ENCODE measurements at regions not wholly inside any gene's neighbourhood (a gene's known extent, or its start where the extent isn't known, plus 50 kb on each side); places are given as distances from the start of the nearest gene placed in this dataset.

DNA sequence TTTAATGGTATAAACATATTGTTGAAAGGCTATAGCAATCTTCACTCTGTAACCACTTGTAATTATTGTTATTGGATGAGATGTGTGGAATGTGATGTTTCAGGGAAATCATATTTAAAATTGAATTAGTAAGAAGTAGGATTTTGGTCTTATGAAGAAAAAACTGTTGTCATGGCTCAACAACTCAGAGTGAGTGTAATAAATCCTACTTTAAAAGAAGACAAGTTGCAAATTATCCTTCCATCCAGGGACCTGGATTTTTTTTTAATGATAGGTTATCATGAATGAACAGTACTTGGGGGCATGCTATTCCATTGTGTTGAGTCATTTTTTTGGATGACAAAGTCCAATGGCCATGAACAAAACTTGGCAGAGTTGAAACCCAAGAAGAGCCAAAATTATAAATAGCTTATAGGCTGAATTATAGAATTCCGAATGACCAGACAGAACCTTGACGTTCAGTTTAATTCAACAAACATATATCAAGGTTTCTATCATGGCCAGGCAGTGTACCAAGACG, 625.5 kb upstream of the ZNF717 start:
- no peak overlapping the region for H3K27ac ChIP-seq (ENCODE audit: extremely low read depth, low read depth, low read length)
- ChIA-PET CTCF (interaction anchor here (0.6 kb wide), 1 partner anchor 266 kb away, joined by 3 read pairs; no protein-coding TSS in a partner anchor), POLR2A (no interaction called here)
- H3K4me1 ChIP-seq (ENCODE audit: control insufficient read depth, insufficient read depth, low read length): no peaks in the 10 kb centered on the region
- no peaks in the 10 kb centered on the region for H3K9me3 ChIP-seq (ENCODE audit: control insufficient read depth, insufficient read depth, low read depth, low read length)
- TF ChIP-seq ZNF629 (tag by site-specific recombination; IDR thresholded peaks at IDR 0.05) (no peak), MEIS1 (CRISPR knock-in tag; IDR thresholded peaks at IDR 0.05; ENCODE audit: borderline replicate concordance) (no peak)
- no peak overlapping the region for H3K4me3 ChIP-seq (ENCODE audit: low read depth, low read length)
- H3K36me3 ChIP-seq (ENCODE audit: control insufficient read depth in 2 of 2, insufficient read depth in 1 of 2, low read length in 2 of 2): no peaks in the 10 kb centered on the region

GRCh38 chr3:76415384-76415783, 624.5 kb upstream of the ROBO2 start:
- no peaks in the 10 kb centered on the region for H3K4me1 ChIP-seq (ENCODE audit: control insufficient read depth, insufficient read depth, low read length)
- ChIA-PET CTCF (no interaction called here), POLR2A (no interaction called here)
- no peak overlapping the region for H3K27ac ChIP-seq (ENCODE audit: extremely low read depth, low read depth, low read length)
- H3K4me3 ChIP-seq (ENCODE audit: low read depth, low read length): no peak overlapping the region
- TF ChIP-seq ZNF530 (tag by site-specific recombination; IDR thresholded peaks at IDR 0.05; ENCODE audit: low read depth): no peak
- TF ChIP-seq ZNF561 (tag by site-specific recombination; IDR thresholded peaks at IDR 0.05; ENCODE audit: borderline replicate concordance): no peak
- TF ChIP-seq, protein P1, sequence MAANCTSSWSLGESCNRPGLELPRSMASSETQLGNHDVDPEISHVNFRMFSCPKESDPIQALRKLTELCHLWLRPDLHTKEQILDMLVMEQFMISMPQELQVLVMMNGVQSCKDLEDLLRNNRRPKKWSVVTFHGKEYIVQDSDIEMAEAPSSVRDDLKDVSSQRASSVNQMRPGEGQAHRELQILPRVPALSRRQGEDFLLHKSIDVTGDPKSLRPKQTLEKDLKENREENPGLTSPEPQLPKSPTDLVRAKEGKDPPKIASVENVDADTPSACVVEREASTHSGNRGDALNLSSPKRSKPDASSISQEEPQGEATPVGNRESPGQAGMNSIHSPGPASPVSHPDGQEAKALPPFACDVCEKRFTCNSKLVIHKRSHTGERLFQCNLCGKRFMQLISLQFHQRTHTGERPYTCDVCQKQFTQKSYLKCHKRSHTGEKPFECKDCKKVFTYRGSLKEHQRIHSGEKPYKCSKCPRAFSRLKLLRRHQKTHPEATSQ (tag by site-specific recombination; IDR thresholded peaks at IDR 0.05): no peak
- TF ChIP-seq GLIS1 (tag by site-specific recombination; IDR thresholded peaks at IDR 0.05): no peak
- TF ChIP-seq, protein P2, sequence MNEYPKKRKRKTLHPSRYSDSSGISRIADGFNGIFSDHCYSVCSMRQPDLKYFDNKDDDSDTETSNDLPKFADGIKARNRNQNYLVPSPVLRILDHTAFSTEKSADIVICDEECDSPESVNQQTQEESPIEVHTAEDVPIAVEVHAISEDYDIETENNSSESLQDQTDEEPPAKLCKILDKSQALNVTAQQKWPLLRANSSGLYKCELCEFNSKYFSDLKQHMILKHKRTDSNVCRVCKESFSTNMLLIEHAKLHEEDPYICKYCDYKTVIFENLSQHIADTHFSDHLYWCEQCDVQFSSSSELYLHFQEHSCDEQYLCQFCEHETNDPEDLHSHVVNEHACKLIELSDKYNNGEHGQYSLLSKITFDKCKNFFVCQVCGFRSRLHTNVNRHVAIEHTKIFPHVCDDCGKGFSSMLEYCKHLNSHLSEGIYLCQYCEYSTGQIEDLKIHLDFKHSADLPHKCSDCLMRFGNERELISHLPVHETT (tag by site-specific recombination; IDR thresholded peaks at IDR 0.05): no peak
- no peak for TF ChIP-seq YY1 (tag by site-specific recombination; IDR thresholded peaks at IDR 0.05)
- TF ChIP-seq ZNF473 (tag by site-specific recombination; IDR thresholded peaks at IDR 0.05): no peak
- no peak for TF ChIP-seq ZNF132 (tag by site-specific recombination; IDR thresholded peaks at IDR 0.05; ENCODE audit: borderline replicate concordance)
- TF ChIP-seq RBAK (tag by site-specific recombination; IDR thresholded peaks at IDR 0.05): no peak
- no peak for TF ChIP-seq ZNF266 (tag by site-specific recombination; IDR thresholded peaks at IDR 0.05; ENCODE audit: low read depth)
- TF ChIP-seq OSR2 (tag by site-specific recombination; IDR thresholded peaks at IDR 0.05): no peak
- TF ChIP-seq ZNF350 (tag by site-specific recombination; IDR thresholded peaks at IDR 0.05): no peak
- no peak for TF ChIP-seq PBX3 (CRISPR knock-in tag; IDR thresholded peaks at IDR 0.05)
- TF ChIP-seq ZNF416 (tag by site-specific recombination; IDR thresholded peaks at IDR 0.05): no peak
- H3K9me3 ChIP-seq (ENCODE audit: control insufficient read depth, insufficient read depth, low read depth, low read length): no peaks in the 10 kb centered on the region
- no peaks in the 10 kb centered on the region for H3K36me3 ChIP-seq (ENCODE audit: control insufficient read depth in 2 of 2, insufficient read depth in 1 of 2, low read length in 2 of 2)

GRCh38 chr3:76429581-76430177, 610.2 kb upstream of the ROBO2 start:
- ChIA-PET CTCF (no interaction called here), POLR2A (no interaction called here)
- Histone ChIP-seq H3K4me3 (ENCODE audit: low read depth, low read length) (no peak overlapping the region), H3K27ac (ENCODE audit: extremely low read depth, low read depth, low read length) (no peak overlapping the region), H3K36me3 (ENCODE audit: control insufficient read depth in 2 of 2, insufficient read depth in 1 of 2, low read length in 2 of 2) (no peaks in the 10 kb centered on the region), H3K9me3 (ENCODE audit: control insufficient read depth, insufficient read depth, low read depth, low read length) (no peaks in the 10 kb centered on the region), H3K4me1 (ENCODE audit: control insufficient read depth, insufficient read depth, low read length) (no peaks in the 10 kb centered on the region)
- TF ChIP-seq ZNF747 (tag by site-specific recombination; IDR thresholded peaks at IDR 0.05): no peak
- no peak for TF ChIP-seq ZNF585B (tag by site-specific recombination; IDR thresholded peaks at IDR 0.05)
- no peak for TF ChIP-seq ZNF677 (tag by site-specific recombination; IDR thresholded peaks at IDR 0.05)
- TF ChIP-seq ZBTB8A (tag by site-specific recombination; IDR thresholded peaks at IDR 0.05): no peak
- TF ChIP-seq ZNF202 (tag by site-specific recombination; IDR thresholded peaks at IDR 0.05; ENCODE audit: borderline replicate concordance): no peak
- TF ChIP-seq ZNF548 (tag by site-specific recombination; IDR thresholded peaks at IDR 0.05): no peak
- no peak for TF ChIP-seq IKZF3 (tag by site-specific recombination; IDR thresholded peaks at IDR 0.05)
- TF ChIP-seq ZNF112 (tag by site-specific recombination; IDR thresholded peaks at IDR 0.05): no peak
- no peak for TF ChIP-seq ZNF221 (tag by site-specific recombination; IDR thresholded peaks at IDR 0.05; ENCODE audit: borderline replicate concordance)
